OCI-LY7 (cell line): ENCODE measurements at regions not wholly inside any gene's neighbourhood (a gene's known extent, or its start where the extent isn't known, plus 50 kb on each side); places are given as distances from the start of the nearest gene placed in this dataset.

Experiments used
- EZH2phosphoT487 ChIP-seq: fragments of 200-600 bp; sonication (generic); IDR thresholded peaks from 2 replicates; pipeline ENCODE4 v1.6.1; 2018; ENCODE audit warnings: low read depth, borderline replicate concordance, mild to moderate bottlenecking, mixed run types, antibody characterized with exemption, low read length, moderate library complexity, mixed read lengths
- TF ChIP-seq, protein P1 (sequence below): fragments of 200-600 bp; sonication (generic); conservative IDR thresholded peaks from 2 replicates; pipeline ENCODE4 v1.5.1; 2014; ENCODE audit warnings: mild to moderate bottlenecking, antibody characterized with exemption, low read length, moderate library complexity, mixed read lengths

DNA sequence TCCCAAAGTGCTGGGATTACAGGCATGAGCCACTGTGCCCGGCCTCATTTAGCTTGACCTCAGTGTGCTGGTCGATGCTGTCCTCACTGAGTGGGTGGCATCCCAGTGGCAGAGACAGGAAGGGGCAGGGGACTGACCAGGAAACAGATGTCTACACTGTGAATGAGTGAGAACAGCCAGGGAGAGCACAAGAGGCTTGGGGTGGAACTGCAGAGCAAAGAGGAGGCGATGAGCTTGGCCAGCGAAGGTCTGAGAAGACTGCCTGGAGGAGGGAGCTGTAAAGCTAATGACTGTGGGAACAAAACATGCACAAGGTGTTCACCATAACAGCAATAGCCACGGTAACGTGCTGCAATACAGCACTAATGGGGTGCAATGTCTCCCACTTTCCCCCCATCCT lies 57.2 kb upstream of the BEGAIN start:
- TF ChIP-seq EZH2phosphoT487 = no peak
- TF ChIP-seq, protein P1, sequence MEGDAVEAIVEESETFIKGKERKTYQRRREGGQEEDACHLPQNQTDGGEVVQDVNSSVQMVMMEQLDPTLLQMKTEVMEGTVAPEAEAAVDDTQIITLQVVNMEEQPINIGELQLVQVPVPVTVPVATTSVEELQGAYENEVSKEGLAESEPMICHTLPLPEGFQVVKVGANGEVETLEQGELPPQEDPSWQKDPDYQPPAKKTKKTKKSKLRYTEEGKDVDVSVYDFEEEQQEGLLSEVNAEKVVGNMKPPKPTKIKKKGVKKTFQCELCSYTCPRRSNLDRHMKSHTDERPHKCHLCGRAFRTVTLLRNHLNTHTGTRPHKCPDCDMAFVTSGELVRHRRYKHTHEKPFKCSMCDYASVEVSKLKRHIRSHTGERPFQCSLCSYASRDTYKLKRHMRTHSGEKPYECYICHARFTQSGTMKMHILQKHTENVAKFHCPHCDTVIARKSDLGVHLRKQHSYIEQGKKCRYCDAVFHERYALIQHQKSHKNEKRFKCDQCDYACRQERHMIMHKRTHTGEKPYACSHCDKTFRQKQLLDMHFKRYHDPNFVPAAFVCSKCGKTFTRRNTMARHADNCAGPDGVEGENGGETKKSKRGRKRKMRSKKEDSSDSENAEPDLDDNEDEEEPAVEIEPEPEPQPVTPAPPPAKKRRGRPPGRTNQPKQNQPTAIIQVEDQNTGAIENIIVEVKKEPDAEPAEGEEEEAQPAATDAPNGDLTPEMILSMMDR = no peak
